ENCODE measurements at regions not wholly inside any gene's neighbourhood (a gene's known extent, or its start where the extent isn't known, plus 50 kb on each side); places are given as distances from the start of the nearest gene placed in this dataset.

DNA sequence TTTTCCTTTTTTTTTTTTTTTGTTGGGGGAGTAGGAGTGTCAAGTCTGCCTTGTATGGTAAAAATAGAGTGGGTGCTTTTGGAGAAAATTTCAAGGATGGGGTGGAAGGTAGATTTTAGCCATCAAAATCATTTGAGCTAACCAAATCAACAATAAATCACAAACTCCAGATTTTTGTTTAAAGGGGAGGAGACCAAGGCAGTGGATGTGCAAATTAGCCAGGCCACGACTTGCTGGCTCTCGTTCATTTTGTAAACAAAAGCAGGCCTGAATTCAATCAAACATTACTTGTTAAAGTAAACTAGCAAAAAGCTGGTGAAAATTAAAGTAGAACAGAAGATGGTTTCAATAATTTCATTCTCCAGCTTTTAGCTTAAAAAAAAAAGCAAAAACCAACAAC, 387.2 kb downstream of the BMP4 start:
- Histone ChIP-seq H3K36me3 (no peaks in the 10 kb centered on the region), H3K4me3 (ENCODE audit: low read depth, low read length) (no peak overlapping the region), H3K9me3 (no peaks in the 10 kb centered on the region), H3K27me3 (peaks cover 5% of the 10 kb centered on the region), H3K4me1 (no peaks in the 10 kb centered on the region)
- TF ChIP-seq, protein P1, sequence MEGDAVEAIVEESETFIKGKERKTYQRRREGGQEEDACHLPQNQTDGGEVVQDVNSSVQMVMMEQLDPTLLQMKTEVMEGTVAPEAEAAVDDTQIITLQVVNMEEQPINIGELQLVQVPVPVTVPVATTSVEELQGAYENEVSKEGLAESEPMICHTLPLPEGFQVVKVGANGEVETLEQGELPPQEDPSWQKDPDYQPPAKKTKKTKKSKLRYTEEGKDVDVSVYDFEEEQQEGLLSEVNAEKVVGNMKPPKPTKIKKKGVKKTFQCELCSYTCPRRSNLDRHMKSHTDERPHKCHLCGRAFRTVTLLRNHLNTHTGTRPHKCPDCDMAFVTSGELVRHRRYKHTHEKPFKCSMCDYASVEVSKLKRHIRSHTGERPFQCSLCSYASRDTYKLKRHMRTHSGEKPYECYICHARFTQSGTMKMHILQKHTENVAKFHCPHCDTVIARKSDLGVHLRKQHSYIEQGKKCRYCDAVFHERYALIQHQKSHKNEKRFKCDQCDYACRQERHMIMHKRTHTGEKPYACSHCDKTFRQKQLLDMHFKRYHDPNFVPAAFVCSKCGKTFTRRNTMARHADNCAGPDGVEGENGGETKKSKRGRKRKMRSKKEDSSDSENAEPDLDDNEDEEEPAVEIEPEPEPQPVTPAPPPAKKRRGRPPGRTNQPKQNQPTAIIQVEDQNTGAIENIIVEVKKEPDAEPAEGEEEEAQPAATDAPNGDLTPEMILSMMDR (IDR thresholded peaks at IDR 0.05; ENCODE audit: low read depth, low read length): no peak
- DNase-seq: no peak

DNA sequence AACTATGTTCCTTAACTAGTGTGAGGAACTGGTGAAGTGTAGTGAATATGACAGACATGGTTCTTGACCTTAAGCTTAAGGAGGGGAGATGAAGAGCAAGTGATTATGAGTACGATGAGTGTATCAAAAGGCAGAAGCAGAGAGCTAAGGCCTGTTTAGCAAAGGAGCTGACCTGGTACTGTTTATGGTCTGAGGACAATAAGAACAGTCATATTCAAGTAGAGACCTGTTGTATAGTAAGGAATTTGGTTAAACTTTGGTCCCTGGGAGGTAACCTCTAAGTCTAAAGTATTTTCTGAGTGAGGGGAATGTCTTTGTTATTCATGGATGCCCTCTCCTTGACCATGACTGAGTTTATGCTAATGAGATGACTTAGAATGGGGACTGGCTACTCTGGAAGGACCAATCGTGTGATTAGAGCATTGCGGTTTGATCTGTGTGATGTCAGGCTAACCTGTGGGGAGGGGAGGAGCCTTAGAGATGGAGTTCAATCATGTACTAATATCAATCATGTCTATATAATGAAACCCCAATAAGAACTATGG, 389.3 kb downstream of the BMP4 start:
- no peaks in the 10 kb centered on the region for H3K9me3 ChIP-seq
- TF ChIP-seq, protein P1 (IDR thresholded peaks at IDR 0.05; ENCODE audit: low read depth, low read length): no peak
- no peak for DNase-seq
- no peaks in the 10 kb centered on the region for H3K36me3 ChIP-seq
- no peaks in the 10 kb centered on the region for H3K4me1 ChIP-seq
- no peak overlapping the region for H3K4me3 ChIP-seq (ENCODE audit: low read depth, low read length)
- peaks cover 5% of the 10 kb centered on the region for H3K27me3 ChIP-seq

DNA sequence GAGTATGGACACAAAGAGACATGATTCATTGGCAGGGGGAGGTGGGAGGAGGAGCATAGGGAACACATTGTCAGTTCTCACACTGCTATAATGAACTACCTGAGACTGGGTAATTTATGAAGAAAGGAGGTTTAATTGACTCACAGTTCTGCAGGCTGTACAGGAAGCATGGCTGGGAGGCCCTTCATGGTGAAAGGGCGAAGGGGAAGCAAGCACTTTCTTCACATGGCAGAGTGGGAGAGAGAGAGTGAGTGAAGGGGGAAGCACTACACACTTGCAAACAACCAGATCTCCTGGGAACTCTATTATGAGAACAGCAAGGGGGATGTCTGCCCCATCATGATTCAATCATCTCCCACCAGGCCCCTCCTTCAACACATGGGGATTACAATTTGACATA, 391.8 kb downstream of the BMP4 start:
- Histone ChIP-seq H3K36me3 (no peaks in the 10 kb centered on the region), H3K4me3 (ENCODE audit: low read depth, low read length) (no peak overlapping the region), H3K9me3 (no peaks in the 10 kb centered on the region), H3K4me1 (no peaks in the 10 kb centered on the region), H3K27me3 (no peaks in the 10 kb centered on the region)
- TF ChIP-seq, protein P1 (IDR thresholded peaks at IDR 0.05; ENCODE audit: low read depth, low read length): no peak
- DNase-seq: no peak

DNA sequence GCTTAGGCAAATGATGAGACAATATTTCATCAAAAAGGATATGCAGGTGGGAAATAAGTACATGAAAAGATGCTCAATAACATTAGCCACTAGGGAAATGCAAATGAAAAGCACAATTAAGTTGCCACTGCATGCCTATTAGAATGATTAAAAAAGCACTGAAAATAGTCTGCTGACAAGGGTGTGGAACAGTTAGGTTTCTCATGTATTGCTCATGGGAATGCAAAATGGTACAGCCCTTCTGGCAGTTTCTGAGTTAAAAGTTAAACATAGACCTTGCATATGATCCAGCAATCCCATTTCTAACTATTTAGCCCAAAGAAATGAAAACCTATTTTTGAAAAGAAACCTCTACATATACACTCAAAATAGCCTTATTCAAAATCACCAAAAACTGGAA, 393.0 kb downstream of the BMP4 start:
- no peaks in the 10 kb centered on the region for H3K9me3 ChIP-seq
- TF ChIP-seq, protein P1 (IDR thresholded peaks at IDR 0.05; ENCODE audit: low read depth, low read length): no peak
- no peak for DNase-seq
- H3K4me1 ChIP-seq: no peaks in the 10 kb centered on the region
- H3K36me3 ChIP-seq: no peaks in the 10 kb centered on the region
- no peaks in the 10 kb centered on the region for H3K27me3 ChIP-seq
- no peak overlapping the region for H3K4me3 ChIP-seq (ENCODE audit: low read depth, low read length)

DNA sequence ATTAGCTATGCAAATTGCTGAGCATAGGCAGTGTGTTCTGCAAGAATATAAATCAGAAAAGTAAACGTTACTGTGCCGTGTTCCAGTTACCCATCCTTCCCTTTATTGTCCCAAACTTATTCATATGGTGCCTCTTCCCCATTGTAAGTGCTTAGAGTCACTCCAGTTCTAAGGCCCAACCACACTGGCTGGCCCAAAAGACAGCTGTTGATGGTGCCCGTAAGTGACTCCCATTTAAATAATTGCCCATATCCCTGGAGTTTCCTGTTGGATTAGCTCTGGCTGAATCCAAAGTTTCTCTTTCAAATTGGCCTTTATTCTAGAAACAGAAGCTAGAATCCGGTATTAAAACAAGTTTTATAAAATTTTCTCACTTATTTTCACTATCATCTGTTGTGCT, 400.1 kb upstream of the DDHD1 start:
- no peak for DNase-seq
- H3K4me1 ChIP-seq: no peaks in the 10 kb centered on the region
- TF ChIP-seq, protein P1 (IDR thresholded peaks at IDR 0.05; ENCODE audit: low read depth, low read length): no peak
- H3K9me3 ChIP-seq: no peaks in the 10 kb centered on the region
- no peaks in the 10 kb centered on the region for H3K36me3 ChIP-seq
- no peak overlapping the region for H3K4me3 ChIP-seq (ENCODE audit: low read depth, low read length)
- H3K27me3 ChIP-seq: no peaks in the 10 kb centered on the region

DNA sequence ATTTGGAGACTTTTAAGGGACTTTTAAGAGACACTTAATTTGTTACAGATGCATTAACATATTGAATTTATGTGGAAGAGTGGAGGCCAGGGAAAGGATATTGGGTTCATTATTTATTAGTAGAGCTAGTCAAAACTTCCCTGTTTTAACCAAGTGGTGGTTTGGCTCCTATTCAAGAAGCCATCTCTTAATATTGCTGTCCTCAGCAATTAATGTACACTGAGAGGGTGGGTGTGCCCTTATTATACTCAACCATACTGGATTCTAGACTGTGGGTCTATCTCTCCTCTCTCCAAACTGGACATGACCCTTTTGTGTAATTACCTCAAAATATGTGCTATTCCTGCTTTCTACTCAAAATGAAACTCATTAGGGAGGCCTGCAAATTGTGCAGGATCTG, 398.7 kb upstream of the DDHD1 start:
- Histone ChIP-seq H3K9me3 (no peaks in the 10 kb centered on the region), H3K27me3 (0 out of 2 replicates have a peak, but pooled peaks cover 4% of the 10 kb centered on the region), H3K4me3 (ENCODE audit: low read depth, low read length) (no peak overlapping the region), H3K36me3 (no peaks in the 10 kb centered on the region), H3K4me1 (no peaks in the 10 kb centered on the region)
- DNase-seq: no peak
- TF ChIP-seq, protein P1 (IDR thresholded peaks at IDR 0.05; ENCODE audit: low read depth, low read length): no peak

All from BE2C (cell line).